CD4-positive, alpha-beta memory T cell (primary cell): ENCODE measurements at regions not wholly inside any gene's neighbourhood (a gene's known extent, or its start where the extent isn't known, plus 50 kb on each side); places are given as distances from the start of the nearest gene placed in this dataset.

Experiments
- CTCF ChIA-PET: fragments of 350-600 bp; sonication (Branson Sonifier 250); formaldehyde crosslinking; loops from one replicate; lab custom pipeline; 2021; ENCODE audit warnings: inconsistent platforms; ENCODE audit not compliant: partially characterized antibody; lab: Charles Lee
- POLR2A ChIA-PET: fragments of 350-600 bp; sonication (Branson Sonifier 250); formaldehyde crosslinking; loops from one replicate; lab custom pipeline; 2021; ENCODE audit not compliant: partially characterized antibody; lab: Charles Lee
- DNase-seq, 5 donors: peaks; one replicate each; pipeline versions ENCODE4 v3.0.0 to v3.0.0-alpha.2; 2020 to 2022; ENCODE audit warnings: mixed read lengths in 1 of 5
- H3K27ac ChIP-seq: one replicate; pipeline ENCODE4 v1.7.0; 2013; ENCODE audit warnings: low read depth, low read length
- H3K27me3 ChIP-seq: 2 replicates; pipeline ENCODE4 v1.7.0; 2013; ENCODE audit warnings: mild to moderate bottlenecking, low read length, moderate library complexity; ENCODE audit not compliant: insufficient read depth
- H3K36me3 ChIP-seq: 2 replicates; pipeline ENCODE4 v1.7.0; 2013; ENCODE audit warnings: mild to moderate bottlenecking, low read length, moderate library complexity; ENCODE audit not compliant: insufficient read depth
- H3K4me1 ChIP-seq: 2 replicates; pipeline ENCODE4 v1.7.0; 2013; ENCODE audit warnings: mild to moderate bottlenecking, low read length, moderate library complexity; ENCODE audit not compliant: insufficient read depth
- H3K4me3 ChIP-seq, 2 donors: one replicate each; pipeline ENCODE4 v1.7.0; 2013; ENCODE audit warnings: low read length in 2 of 2, mild to moderate bottlenecking in 1 of 2
- H3K9me3 ChIP-seq, 2 donors: one replicate each; pipeline ENCODE4 v1.7.0; 2013; ENCODE audit warnings: low read length in 2 of 2, control low read depth in 1 of 2; ENCODE audit not compliant: control insufficient read depth in 1 of 2
- H3K27ac Mint-ChIP-seq, 7 donors: one replicate each; pipeline ENCODE4 v1.8.0; 2020 to 2021; ENCODE audit warnings: mixed read lengths in 7 of 7, mild to moderate bottlenecking in 6 of 7, inconsistent platforms in 3 of 7, moderate library complexity in 3 of 7
- H3K27me3 Mint-ChIP-seq, 2 donors: one replicate each; pipeline ENCODE4 v1.8.0; 2020 to 2021; ENCODE audit warnings: mixed read lengths in 2 of 2
- H3K36me3 Mint-ChIP-seq, 2 donors: one replicate each; pipeline ENCODE4 v1.8.0; 2020 to 2021; ENCODE audit warnings: mixed read lengths in 2 of 2, inconsistent platforms in 1 of 2, mild to moderate bottlenecking in 1 of 2
- H3K4me1 Mint-ChIP-seq, 4 donors: one replicate each; pipeline ENCODE4 v1.8.0; 2020 to 2021; ENCODE audit warnings: mixed read lengths in 4 of 4, mild to moderate bottlenecking in 1 of 4
- H3K4me3 Mint-ChIP-seq, 8 donors: one replicate each; pipeline ENCODE4 v1.8.0; 2020 to 2021; ENCODE audit warnings: mixed read lengths in 8 of 8, mild to moderate bottlenecking in 7 of 8, moderate library complexity in 6 of 8, inconsistent platforms in 3 of 8
- H3K9me3 Mint-ChIP-seq, 8 donors: one replicate each; pipeline ENCODE4 v1.8.0; 2020 to 2021; ENCODE audit warnings: mixed read lengths in 8 of 8, mild to moderate bottlenecking in 5 of 8, inconsistent platforms in 3 of 8, moderate library complexity in 1 of 8
- intact Hi-C: fragments of 100-400 bp; cut with micrococcal nuclease; formaldehyde crosslinking; loops from one replicate; pipeline ENCODE4 v1.15.1; 2023

DNA sequence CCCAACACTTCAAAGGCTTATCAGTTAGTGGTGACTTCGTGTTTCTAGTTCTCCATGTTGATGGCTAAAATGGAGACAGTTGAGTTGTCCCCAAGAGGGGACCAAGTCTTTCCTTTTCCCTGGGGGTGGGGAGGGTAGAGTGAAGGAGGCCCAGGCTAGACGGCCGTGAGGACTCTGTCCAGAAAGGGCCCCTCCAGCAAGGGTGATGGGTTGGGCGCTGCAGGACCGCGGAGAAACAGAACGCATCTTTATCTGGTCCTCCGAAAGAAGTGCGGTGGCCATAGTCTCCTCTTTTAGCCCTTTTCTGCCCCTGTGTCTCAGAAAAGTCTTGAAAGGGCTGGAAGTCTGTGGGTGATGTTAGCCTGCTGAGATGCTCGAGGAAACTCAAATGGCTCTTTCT lies 153.2 kb downstream of the GLI2 start:
- no peak for DNase-seq
- Histone ChIP-seq H3K27me3 (no peaks in the 10 kb centered on the region), H3K9me3 (no peaks in the 10 kb centered on the region), H3K4me3 (no peak overlapping the region), H3K4me1 (no peaks in the 10 kb centered on the region), H3K36me3 (no peaks in the 10 kb centered on the region), H3K27ac (no peak overlapping the region)
- Mint-ChIP-seq H3K27ac (no peak overlapping the region), H3K27me3 (peaks cover 0 to 3% of the 10 kb centered on the region in 2 donors), H3K36me3 (no peaks in the 10 kb centered on the region), H3K4me3 (no peak overlapping the region), H3K4me1 (no peaks in the 10 kb centered on the region), H3K9me3 (peaks cover 0 to 5% (median 0%) of the 10 kb centered on the region in 8 donors)
- intact Hi-C loops = no loop called here
- CTCF ChIA-PET = no interaction called here
- POLR2A ChIA-PET = no interaction called here

DNA sequence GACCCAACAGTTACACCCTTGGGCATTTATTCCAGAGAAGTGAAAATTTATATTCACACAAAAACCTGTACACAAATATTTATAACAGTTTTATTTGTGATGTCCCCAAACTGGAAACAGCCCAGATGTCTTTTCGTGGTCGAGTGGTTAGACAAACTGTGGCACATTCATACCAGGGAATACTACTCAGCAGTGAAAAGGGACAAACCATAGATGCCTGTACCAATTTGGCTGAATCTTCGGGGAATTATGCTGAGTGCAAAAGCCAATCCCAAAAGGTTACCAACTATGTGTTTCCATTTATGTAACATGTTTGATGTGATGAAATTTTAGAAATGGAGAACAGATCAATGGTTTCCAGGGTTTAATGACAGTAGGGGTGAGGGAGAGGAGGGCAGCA lies 154.3 kb downstream of the GLI2 start:
- CTCF ChIA-PET = no interaction called here
- POLR2A ChIA-PET = no interaction called here
- no peaks in the 10 kb centered on the region for H3K4me1 Mint-ChIP-seq

DNA sequence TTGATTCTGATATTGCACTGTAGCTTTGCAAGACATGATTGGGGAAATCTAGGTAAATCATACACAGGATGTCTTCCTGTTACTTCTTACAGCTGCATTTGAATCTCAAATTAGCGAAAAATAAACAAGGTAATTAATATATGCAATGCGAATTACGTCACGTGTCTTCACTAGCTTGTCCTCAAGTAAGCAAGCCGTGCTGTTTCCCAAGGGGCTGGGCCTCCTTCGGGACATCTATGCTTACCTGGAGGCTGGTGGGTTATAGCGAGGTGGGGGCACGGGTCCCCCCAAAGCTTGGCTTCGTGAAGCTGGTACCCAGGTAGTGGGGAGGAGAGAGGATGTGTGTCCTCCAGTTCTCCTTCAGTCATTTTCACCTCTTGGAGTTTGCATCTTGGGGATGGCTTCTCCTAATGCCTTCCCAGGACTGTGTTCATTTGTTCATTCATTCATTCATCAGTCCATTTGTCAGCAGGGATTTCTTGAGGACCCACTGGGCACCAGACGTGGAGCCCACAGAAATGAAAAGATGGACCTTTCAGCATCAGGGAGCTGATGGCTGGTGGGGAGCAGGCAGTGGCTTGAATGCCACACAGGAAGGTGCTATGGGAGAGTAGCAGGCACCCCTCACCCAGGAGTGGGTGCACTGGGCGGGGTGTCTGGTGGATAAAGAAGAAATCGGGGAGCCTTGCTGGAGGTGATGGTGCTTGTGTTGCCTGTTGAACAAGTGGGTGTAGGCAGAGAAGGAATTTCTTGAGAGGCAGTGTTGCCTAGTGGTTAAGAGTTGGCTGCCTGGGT lies 155.1 kb downstream of the GLI2 start:
- H3K27me3 ChIP-seq = no peaks in the 10 kb centered on the region
- no peak overlapping the region for H3K27ac ChIP-seq
- no peaks in the 10 kb centered on the region for H3K4me1 ChIP-seq
- H3K27ac Mint-ChIP-seq = no peak overlapping the region
- no peak overlapping the region for H3K4me3 ChIP-seq
- H3K36me3 ChIP-seq = no peaks in the 10 kb centered on the region
- intact Hi-C loops = no loop called here
- no peaks in the 10 kb centered on the region for H3K27me3 Mint-ChIP-seq
- CTCF ChIA-PET = no interaction called here
- POLR2A ChIA-PET = no interaction called here
- no peak overlapping the region for H3K4me3 Mint-ChIP-seq
- peaks cover 0 to 5% (median 0%) of the 10 kb centered on the region in 8 donors for H3K9me3 Mint-ChIP-seq
- H3K9me3 ChIP-seq = no peaks in the 10 kb centered on the region
- H3K4me1 Mint-ChIP-seq = no peaks in the 10 kb centered on the region
- DNase-seq = no peak
- H3K36me3 Mint-ChIP-seq = no peaks in the 10 kb centered on the region

More for the DNA sequence above, 154.3 kb downstream of the GLI2 start:
- no peak overlapping the region for H3K27ac Mint-ChIP-seq
- peaks cover 0 to 5% (median 0%) of the 10 kb centered on the region in 8 donors for H3K9me3 Mint-ChIP-seq
- peaks cover 0 to under 1% of the 10 kb centered on the region in 2 donors for H3K27me3 Mint-ChIP-seq
- H3K36me3 Mint-ChIP-seq = no peaks in the 10 kb centered on the region
- H3K36me3 ChIP-seq = no peaks in the 10 kb centered on the region
- H3K4me3 ChIP-seq = no peak overlapping the region
- H3K27ac ChIP-seq = no peak overlapping the region
- H3K27me3 ChIP-seq = no peaks in the 10 kb centered on the region
- H3K9me3 ChIP-seq = no peaks in the 10 kb centered on the region
- H3K4me3 Mint-ChIP-seq = no peak overlapping the region
- no peak for DNase-seq
- intact Hi-C loops = no loop called here
- no peaks in the 10 kb centered on the region for H3K4me1 ChIP-seq

GRCh38 chr2:120892271-120892966 lies 156.8 kb downstream of the GLI2 start:
- Histone ChIP-seq H3K36me3 (no peaks in the 10 kb centered on the region), H3K9me3 (no peaks in the 10 kb centered on the region), H3K4me3 (no peak overlapping the region), H3K4me1 (no peaks in the 10 kb centered on the region), H3K27me3 (no peaks in the 10 kb centered on the region), H3K27ac (no peak overlapping the region)
- H3K9me3 Mint-ChIP-seq = peaks cover 0 to 4% (median 0%) of the 10 kb centered on the region in 8 donors
- POLR2A ChIA-PET = no interaction called here
- intact Hi-C loops = no loop called here
- H3K36me3 Mint-ChIP-seq = no peaks in the 10 kb centered on the region
- H3K27me3 Mint-ChIP-seq = no peaks in the 10 kb centered on the region
- CTCF ChIA-PET = no interaction called here
- DNase-seq = no peak
- H3K27ac Mint-ChIP-seq = no peak overlapping the region
- H3K4me3 Mint-ChIP-seq = no peak overlapping the region
- H3K4me1 Mint-ChIP-seq = no peaks in the 10 kb centered on the region

- ChIA-PET CTCF (no interaction called here), POLR2A (no interaction called here)
- Mint-ChIP-seq H3K27ac (no peak overlapping the region), H3K9me3 (peaks cover 0 to 4% (median 0%) of the 10 kb centered on the region in 8 donors), H3K4me3 (no peak overlapping the region), H3K36me3 (no peaks in the 10 kb centered on the region), H3K4me1 (no peaks in the 10 kb centered on the region), H3K27me3 (no peaks in the 10 kb centered on the region)
- intact Hi-C loops = no loop called here
- no peak overlapping the region for H3K4me3 ChIP-seq
- no peaks in the 10 kb centered on the region for H3K27me3 ChIP-seq
- no peaks in the 10 kb centered on the region for H3K36me3 ChIP-seq
- H3K9me3 ChIP-seq = no peaks in the 10 kb centered on the region
- H3K4me1 ChIP-seq = no peaks in the 10 kb centered on the region
- no peak for DNase-seq
- H3K27ac ChIP-seq = no peak overlapping the region
Measured at GRCh38 chr2:120892967-120893667, 157.4 kb downstream of the GLI2 start.

DNA sequence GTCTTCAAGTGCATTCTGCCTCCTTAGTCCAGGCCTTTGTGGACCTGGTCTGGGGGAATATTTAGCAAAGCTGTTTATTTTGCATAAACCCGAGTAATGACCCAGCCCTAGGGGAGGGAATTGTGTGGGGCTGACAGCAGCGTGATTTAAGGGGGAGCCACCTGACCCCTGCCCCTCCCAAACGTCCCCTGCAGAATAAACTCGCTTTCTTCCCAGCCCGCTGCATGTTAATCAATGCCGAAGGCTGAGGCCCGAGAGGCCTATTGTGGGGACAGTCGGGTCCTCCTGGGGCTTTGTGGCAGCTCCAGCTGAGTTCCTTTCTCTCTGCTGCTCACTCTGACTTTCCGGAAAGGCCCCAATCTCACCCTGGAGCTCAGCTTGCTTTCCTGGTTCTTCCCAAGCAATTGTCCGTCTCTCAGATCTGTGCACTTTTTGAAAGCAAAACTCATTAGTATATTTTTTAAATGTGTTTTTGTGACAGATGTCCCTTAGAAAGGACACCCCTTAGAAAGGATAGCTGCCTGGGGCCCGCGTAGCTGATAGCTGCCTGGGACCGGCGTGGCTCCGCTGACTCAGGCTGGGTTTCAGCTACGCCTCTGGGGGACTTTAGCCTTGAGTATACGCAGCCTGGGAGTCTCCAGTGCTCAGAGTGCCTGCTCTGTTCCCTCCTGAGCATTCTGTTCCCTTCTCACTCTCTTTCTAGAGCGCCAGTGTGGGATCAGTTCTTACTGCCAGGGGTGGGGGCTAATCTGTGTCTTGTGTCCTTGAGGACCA lies 158.3 kb downstream of the GLI2 start:
- ChIA-PET CTCF (no interaction called here), POLR2A (no interaction called here)
- no peak overlapping the region for H3K4me3 ChIP-seq
- no peak for DNase-seq
- Mint-ChIP-seq H3K27me3 (no peaks in the 10 kb centered on the region), H3K4me1 (no peaks in the 10 kb centered on the region), H3K9me3 (peaks cover 0 to 2% (median 0%) of the 10 kb centered on the region in 8 donors), H3K36me3 (no peaks in the 10 kb centered on the region), H3K27ac (no peak overlapping the region), H3K4me3 (no peak overlapping the region)
- no peaks in the 10 kb centered on the region for H3K36me3 ChIP-seq
- H3K4me1 ChIP-seq = no peaks in the 10 kb centered on the region
- no peak overlapping the region for H3K27ac ChIP-seq
- intact Hi-C loops = no loop called here
- H3K9me3 ChIP-seq = no peaks in the 10 kb centered on the region
- H3K27me3 ChIP-seq = no peaks in the 10 kb centered on the region

- no peak overlapping the region for H3K27ac ChIP-seq
- H3K4me1 Mint-ChIP-seq = no peaks in the 10 kb centered on the region
- no peak overlapping the region for H3K4me3 Mint-ChIP-seq
- POLR2A ChIA-PET = no interaction called here
- no peaks in the 10 kb centered on the region for H3K27me3 ChIP-seq
- H3K27ac Mint-ChIP-seq = no peak overlapping the region
- no peak for DNase-seq
- intact Hi-C loops = no loop called here
- no peaks in the 10 kb centered on the region for H3K9me3 ChIP-seq
- no peaks in the 10 kb centered on the region for H3K36me3 Mint-ChIP-seq
- no peaks in the 10 kb centered on the region for H3K36me3 ChIP-seq
- no peaks in the 10 kb centered on the region for H3K4me1 ChIP-seq
- H3K27me3 Mint-ChIP-seq = no peaks in the 10 kb centered on the region
- CTCF ChIA-PET = no interaction called here
- H3K9me3 Mint-ChIP-seq = no peaks in the 10 kb centered on the region
- no peak overlapping the region for H3K4me3 ChIP-seq
Measured at GRCh38 chr2:120894966-120895365, 159.3 kb downstream of the GLI2 start.
